Fibroblast of upper back skin (primary cell): ENCODE measurements at regions not wholly inside any gene's neighbourhood (a gene's known extent, or its start where the extent isn't known, plus 50 kb on each side); places are given as distances from the start of the nearest gene placed in this dataset.

Experiments used
- DNase-seq: peaks from one replicate; pipeline ENCODE4 v3.0.0-alpha.2; 2013

DNA sequence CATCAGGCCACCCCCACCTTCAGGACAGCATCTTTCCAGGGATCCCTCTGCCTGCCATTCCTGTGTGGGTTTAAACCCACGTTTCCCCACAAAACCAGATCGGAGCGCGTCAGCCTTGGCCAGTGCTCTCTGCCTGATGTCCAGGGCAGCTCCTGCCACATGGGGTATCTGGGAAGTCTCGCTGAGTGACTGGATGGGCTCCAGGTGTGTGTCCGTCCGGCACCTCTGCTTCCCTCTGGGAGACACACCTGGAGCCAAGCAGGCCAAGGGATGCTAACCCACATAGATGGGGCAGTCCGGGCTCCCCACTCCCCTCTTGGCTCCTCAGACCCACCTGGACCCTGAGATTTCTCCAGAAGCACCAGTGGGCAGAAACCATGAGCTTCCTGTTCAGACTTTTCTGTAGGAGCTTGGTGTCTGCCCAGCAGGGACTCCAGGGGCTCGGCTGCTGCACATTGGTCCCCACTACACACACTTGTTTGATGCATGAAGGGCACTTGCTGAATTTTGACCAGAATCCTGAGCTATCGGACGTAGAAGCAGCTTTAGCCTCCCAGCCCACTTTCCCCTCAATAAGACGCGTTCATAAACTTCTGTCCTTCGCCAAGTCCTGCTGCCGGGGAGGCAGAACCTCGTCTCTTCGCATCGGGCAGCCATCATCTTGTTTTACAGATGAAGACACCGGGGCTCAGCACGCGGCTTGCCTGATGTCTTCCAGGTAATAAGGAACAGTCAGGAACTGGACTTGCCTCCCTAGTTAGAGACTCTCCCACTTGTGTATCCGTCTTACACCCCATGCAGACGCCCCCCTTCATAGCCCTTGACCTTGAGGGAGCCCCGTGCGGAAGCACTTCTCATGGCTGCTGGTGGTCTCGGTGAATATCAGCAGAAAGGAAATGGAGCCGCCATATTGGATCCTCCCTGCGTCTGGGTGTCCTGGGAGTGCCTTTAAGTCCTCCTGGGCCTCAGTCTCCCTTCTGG, 91.6 kb upstream of the ZNF469 start:
- DNase-seq: no peak

DNA sequence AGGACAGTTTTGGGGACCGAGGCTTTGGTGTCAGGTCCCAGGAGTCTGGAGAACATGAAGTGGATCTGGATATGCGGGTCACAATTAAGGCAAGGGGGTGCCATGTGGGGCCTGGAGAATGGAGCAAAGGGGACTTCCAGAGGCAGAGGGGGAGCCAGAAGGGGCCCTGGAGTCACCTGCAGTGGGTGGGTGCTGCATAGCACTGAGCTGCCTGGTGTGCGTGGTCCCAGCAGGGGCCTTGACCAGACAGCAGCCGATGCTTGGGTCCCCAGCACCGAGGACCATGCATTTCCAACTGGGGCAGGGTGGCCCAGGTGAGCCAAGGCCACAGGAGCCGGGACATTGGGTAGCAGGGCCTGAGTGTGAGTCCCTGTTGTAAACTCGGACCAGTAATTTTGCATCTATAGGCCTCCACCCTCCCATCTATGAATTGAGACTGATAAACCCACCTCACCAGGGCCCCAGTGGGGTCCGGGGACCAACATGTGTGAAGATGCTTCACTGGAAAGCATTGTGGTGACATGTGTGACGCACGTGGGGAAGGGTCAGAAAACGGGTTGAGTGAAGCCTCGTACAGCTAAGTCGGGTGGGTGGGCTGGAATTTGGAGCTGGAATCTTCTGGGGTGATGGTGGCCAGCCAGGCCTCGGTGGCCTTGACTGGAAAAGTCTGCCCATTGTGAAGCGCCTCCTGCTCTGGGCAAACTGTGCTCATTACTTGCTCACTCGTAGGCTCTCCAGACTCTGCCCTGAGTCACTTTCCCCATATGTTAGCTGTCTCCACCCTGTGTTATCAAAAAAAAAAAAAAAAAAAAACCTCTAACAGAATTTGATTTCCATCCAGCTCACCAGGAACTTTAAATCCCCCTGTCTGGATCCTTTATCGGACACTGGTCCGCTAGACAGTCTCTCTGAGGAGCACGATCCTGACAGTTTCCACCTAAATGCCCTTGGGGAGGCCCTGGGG, 90.5 kb upstream of the ZNF469 start:
- peak; percentile 32 for DNase-seq

DNA sequence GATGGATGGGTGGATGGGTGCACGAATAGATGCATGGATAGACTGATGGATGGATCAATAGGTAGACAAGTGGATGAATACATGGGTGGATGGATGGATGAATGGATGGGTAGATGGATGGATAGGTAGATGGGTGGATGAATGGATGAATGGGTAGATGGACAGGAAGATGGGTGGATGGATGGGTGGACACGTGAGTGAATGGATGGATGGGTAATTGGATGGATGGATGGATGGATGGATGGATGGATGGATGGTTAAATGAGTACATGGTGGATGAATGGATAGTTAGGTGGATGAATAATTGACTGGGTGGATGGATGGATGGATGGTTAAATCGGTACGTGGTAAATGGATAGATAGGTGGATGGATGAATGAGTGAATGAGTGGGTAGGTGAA, 89.7 kb upstream of the ZNF469 start:
- DNase-seq: no peak

DNA sequence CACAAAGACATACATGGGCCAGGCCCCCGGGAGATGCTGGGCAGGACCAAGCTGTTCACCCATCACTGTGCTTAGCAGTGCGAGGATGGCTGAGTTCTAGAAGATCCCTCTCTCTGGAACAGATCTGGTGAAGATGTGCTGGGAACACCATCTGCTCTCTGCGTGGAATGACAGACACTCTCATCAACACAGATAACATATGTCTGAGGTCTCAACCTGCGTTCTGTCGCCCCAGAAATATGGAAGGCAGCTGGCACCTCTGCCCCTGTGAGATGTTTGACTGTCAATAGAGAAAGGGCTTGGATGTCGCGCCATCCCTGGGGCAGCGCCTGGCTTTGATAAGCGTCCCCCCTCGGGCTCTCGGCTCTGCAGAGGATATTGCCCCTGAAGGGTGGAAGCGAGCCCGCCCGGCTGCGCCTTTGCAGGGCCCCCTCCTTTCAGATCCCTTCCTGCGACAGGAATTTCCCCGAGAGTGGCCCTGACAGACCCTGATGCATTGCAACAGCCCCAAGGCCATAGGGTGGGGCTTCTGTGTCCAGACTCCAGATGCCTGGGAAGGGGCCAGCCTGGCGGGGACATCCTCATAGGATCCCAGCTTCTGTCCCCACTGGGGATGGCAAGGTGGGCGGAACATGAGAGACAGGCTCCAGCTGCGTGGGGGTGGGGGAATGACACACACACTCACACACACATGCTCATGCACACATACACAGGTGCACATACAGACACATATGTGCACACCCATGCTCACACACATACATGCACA, 86.9 kb upstream of the ZNF469 start:
- no peak for DNase-seq

DNA sequence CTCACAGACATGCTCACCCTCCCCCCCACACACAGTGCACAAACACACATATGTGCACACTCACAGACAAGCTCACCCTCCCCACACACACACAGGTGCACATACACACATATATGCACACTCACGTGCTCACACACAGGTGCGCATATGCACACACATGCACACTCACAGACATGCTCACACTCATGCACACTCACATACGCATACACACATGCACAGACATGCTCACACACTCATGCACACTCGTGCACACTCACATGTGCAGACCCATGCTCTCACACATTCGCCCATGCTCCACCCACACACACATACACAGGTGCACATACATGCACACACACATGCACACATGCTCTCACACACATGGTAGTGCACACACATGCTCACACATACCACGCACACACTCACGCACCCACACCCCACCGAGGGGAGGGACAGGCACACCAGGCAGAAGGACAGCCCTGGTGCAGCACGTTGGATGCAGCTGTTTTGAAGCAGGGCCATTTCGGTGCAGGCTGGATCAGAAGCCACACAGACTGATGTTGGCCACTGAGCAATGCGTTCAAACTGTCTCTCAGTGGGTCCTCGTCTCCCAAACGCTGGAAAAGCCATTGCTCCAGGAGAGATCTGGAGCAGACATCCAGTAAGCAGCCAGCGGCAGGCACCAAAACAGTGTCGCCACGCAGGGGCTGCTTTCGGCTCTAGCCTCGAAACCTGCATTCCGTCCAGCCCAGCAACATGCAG, 86.2 kb upstream of the ZNF469 start:
- no peak for DNase-seq

DNA sequence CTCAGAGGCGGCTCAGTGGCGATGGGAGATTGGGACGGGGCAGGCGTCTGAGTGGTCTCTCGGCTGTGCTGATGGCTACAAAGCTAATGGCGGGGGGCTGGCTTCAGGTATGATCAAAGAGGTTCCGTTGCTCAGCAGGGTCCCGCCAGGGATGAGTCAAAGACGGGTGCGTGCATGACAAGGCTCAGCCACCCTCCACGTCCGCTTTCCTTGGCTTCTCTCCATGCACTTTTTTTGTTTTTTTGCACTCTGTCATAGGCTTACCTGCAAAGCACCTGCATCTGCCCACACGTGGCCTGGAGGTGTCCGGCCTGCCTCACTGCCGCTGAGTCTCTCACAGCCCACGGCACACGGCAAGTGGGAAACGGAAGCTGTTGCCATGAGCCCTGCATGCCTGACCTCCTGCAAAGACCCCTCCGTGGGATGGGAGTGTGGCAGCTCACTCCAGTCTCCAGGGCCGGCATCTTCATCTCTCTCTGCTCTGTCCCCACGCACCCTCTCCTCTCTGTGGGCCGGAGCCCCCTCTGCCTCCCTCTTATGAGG, 85.5 kb upstream of the ZNF469 start:
- no peak for DNase-seq

DNA sequence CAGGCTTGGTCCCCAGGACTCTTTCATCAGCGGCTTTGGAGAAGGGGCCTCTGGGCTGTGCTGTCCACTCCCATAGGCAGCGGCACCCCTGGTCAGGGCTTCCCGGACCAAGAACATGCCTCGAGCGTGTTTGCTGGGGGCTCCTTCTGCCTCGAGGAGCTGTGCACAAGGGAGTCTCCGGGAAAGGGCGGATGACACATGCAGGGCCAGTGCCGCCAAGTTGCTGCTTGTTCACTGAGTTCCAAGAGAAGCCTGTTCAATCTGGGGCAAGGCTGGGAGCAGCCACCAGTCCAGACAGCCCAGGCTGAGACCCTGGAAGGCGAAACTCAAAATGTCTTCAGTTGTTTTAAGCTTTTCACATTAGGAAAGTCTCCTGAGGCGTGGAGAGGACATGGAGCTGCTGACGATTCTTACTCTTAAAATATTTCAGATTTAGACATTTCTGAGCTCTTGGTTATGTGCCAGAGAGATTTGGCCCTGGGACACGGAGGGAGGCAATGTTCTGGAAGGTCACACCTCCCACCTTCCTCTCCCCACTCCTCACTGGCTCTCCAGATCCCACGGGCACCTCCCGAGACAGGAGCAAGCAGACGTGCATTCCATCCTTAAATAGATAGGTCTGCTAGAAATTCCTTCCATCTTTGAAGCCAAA, 84.5 kb upstream of the ZNF469 start:
- peak; percentile 42 for DNase-seq

DNA sequence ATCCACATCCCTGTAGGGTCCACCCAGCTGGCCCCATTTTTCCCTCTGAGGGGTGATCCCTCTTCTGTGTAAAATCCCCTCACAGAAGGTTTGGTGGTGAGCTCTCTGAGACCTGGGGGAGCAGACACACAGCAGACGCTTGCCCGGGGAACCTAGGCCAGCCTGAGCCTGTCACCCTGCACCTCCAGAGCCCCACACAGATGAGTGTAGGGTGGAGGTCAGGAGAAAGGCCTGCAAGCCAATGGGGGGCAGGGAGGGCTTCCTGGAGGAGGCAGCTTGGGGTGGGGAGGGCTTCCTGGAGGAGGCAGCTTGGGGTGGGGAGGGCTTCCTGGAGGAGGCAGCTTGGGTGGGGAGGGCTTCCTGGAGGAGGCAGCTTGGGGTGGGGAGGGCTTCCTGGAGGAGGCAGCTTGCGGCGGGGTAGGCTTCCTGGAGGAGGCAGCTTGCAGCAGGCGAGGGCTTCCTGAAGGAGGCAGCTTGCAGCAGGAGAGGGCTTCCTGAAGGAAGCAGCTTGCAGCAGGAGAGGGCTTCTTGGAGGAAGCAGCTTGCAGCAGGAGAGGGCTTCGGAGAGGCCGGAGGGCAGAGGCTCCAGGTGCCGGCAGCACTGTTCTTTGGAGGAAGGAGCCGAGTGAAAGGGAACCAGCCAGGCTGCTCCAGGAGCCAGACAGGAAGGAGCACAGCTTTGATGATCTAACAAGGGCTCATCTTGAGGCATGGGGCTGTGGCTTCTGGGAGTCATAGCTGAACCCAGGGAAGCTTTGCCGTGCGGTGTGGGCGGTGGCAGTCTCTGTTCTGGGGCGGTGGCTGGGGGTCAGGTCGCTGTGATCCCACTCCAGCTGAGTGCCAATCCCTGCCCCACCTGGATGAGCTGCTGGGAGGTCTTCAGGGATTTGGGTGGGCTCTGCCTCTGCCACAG, 83.7 kb upstream of the ZNF469 start:
- DNase-seq: peak; percentile 51

DNA sequence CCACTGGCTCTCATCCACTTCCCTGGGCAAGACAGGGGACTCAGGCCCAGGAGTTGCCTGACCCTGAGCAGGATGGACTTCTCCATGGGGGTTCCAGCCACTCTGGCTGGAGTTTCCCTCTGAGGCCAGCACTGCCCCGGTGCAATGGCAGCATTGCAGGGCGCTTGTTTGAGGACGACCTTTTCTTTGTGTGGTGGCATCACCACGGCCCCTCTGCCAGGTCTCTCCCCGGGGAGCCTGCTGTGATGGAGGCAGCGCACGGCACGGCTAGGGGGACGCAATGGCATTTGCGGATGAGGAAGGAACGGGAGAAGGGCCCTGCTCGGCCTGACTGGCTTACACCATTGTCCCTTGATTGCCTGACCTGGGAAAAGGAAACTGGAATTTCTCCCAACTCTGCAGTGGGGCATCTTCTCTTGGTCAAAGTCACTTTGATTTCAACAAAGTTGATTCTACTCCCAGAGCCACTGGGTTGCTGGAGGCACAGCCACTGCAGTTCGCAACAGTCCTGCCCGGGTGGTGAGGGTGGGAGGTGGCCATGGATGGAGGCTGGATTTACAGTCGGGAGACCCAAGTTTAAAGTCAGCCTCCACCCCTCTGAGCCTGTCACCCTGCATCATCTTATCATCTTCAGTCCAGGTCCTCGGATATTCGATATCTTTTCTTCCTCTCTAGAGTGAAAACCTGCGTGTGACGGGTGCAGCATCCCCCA, 82.9 kb upstream of the ZNF469 start:
- DNase-seq: no peak

DNA sequence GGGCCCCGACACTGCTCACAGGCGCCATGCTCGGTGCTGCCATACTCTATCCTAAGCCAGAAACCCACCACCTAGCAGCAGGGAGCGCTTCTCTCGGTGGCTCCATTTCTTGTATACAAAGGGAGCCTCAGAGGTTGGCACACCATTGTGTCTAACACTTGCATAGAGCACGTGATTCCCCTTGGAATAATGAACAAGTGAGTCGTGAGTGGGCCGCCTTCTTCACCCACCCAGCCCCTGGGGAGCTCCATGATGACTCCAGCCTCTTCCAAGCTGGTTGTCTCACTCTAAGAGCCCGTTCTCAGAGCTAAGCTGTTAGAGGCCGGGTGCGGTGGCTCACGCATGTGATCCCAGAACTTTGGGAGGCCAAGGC, 82.3 kb upstream of the ZNF469 start:
- no peak for DNase-seq

DNA sequence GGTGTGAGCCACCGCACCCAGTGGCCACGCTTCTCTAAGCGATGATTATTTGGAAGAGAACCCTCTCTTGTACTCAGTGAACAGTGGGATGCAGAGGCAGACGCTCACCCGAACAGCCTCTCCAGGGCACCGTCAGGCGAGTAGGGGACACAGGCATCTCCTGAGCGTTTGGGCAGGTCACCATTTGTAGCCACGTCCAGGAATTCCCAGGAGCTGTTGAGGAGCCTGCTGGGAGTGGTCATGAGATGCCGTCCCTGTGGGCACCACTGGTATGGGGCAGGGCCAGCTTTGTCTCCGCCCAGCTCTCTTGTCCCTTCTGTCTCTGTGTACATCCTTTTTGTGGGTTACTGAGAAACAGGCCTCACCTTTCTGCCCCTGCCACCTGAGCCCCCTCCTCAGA, 81.3 kb upstream of the ZNF469 start:
- DNase-seq: no peak

DNA sequence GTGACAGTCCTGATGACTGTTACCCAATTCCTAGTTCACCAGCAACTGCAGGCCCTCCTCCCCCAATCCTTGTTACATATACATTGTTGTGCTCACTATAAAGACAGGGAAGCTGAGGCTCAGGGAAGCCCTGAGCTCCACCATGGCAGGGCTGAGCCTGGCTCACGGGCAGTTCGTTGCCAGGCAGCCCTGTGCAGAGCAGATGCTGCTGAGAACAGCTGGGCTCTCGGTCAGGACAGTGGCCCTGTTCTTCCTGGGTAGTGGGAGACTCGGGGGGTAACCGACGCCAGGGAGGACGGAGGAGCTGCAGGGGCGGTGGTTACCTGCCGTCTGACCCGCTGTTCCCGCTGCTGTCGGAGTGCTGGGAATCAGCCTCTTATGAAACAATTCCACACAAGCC, 80.9 kb upstream of the ZNF469 start:
- no peak for DNase-seq

DNA sequence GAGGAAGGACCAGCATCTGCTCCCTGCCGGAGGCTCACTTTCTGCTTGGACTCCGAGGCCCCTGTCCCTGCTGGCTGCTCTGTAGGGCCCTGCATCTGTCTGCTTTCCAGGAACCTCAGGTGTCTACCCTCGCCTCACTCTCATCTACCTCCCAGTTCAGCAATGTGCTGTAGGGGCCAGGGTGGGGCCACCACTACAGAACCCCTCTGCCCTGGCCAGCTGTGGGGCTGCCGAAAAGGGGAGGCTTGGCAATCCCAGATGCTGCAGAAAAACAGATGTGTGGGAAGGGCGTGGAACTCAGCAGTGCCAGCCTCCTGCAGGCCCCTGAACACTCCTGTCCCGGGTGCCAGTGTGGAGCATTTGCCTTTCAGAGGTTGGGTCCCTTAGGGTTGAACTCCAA, 80.1 kb upstream of the ZNF469 start:
- DNase-seq: no peak

DNA sequence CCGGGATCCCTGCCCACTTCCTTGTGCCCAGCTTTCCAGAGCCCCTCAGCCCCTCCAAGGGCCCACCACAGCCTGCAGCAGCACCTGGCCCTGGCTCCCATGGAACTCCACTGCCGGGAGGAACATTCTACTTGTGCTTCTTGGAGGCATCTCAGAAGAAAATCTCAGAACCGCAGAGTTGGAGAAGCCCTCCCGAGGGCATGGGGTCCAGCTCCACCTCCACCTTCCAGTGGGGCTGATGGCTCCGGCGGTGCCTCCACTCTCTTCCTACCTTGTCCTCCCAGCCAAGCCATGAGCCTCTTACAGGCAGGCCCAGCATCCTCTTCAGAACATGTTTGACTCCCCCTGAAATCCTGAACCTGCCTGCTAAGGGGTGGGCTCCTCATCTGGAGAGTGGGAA, 79.4 kb upstream of the ZNF469 start:
- DNase-seq: no peak

DNA sequence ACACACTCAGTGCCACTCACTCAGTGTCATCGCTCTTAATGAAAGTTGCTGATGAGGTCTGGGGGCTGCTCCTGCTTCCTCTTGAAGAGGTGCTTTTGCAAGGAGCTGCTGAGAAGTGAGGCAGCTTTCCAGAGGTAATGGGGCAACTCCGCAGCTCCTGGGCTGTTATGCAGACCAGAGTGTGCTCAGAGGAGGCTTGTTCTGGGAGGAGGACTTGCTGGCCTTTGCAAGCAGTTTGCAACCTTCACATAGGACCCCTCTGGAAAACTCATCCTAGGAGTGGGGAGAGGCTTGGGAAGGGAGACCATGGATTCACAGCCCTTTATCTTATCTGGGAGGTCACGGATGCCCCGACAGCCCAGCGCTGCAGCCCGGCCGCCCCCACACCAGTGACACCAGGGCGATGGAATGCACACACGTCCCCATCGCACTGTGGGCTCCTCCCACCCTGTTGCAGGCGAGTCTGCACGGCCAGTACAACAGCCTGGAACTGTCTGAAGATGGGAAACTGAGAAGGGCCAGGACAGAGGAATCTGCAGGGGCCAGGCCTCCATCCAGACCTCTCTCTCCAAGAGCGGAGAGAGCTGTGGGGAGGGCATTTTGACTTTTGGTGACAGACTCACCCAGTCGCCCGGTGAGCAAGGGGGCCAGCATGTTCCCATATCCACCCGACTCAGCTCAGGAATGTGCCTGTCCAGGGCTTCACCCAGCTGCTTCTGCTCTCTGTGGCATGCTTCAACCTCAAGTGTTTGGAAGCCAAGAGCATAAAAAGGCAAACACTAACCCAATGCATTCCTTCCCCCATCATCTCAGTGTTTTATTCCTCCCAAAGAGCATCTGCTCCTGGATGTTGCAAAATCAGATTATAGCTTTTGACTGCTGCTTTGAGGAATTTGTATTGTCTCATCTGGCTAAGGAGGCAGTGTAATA, 78.6 kb upstream of the ZNF469 start:
- DNase-seq: peak; percentile 97

DNA sequence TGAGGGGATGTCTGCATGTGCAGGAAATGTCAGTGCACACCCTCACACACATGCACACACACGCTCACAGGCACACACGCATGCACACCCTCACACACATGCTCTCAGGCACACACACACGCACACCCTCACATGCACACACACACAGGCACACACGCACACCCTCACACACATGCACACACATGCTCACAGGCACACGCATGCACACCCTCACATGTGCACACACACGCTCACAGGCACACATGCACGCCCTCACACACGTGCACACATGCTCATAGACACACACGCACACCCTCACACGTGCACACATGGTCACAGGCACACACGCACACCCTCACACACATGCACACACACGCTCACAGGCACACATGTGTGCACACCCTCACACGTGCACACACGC, 77.6 kb upstream of the ZNF469 start:
- no peak for DNase-seq

DNA sequence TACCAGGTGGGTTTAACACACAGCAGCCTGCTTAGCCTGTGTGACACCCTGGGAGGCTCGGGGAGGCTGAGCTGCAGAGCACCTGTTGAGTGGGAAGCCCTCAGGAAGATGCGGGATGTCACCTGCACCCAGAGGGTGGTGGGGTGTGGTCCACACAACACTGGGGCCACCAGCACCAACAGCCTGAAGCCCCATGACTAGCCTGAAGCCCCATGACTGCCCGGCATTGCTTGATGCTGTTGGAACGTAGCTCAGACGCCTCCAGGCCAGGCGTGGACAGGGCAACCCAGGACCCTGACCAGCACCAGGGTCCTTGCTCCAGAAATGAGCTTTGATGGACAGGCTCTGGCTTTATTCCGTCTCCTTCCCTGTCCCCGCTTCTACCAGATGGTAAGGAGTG, 76.3 kb upstream of the ZNF469 start:
- no peak for DNase-seq

DNA sequence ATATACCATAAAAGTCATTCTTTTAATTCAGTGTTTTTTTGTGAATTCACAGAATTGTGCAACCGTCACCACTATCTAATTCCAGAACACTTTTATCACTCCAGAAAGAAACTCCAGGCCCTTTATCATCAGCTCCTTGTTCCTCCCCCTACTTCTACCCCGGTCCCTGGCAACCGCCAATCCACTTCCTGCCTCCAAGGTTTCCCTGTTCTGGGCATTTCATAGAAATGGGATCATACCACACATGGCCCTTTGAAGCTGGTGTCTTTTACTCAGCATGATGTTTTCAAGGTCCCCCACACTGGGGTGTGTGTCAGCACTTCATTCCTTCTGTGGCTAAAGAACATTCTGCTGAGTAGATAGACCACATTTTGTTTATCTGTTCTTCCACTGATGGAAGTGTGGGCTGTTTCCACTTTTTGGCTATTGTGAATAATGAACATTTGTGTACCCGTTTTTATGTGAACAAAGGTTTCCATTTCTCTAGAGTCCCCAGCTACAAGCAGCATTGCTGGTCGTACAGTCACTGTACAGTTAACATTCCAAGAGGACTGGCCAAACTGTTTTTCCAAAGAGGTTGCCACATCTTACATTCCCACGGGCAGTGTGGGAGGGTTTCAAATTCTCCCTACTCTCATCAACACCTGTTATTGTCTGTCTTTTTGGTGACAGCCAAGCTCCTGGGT, 75.8 kb upstream of the ZNF469 start:
- peak; percentile 98 for DNase-seq
